Pancreas (tissue), 10 donors: ENCODE measurements at regions not wholly inside any gene's neighbourhood (a gene's known extent, or its start where the extent isn't known, plus 50 kb on each side); places are given as distances from the start of the nearest gene placed in this dataset.
A peak's percentile ranks its signal among the peaks of the same experiment; 100 is the strongest.

Source experiments
- ATAC-seq, 4 donors: fragments of 200-7000 bp; cut with Tn5 transposase; one replicate each; pipeline versions ENCODE4 v1.8.0 to v1.9.1; 2020; ENCODE audit warnings: mild to moderate bottlenecking in 4 of 4, moderate library complexity in 4 of 4
- DNase-seq, 6 donors: peaks; one replicate each; pipeline ENCODE4 v3.0.0-alpha.2; 2020
- FAIRE-seq: peaks from 2 replicates; lab custom pipeline; 2012; peaks lifted over from hg19 to GRCh38; lab: Jason Lieb, UNC
- H3K27ac ChIP-seq, 4 donors: fragments of 200-600 bp; sonication (generic); 1 replicate in 3 of 4; 2 replicates in 1 of 4; pipeline versions ENCODE4 v1.5.0 to v1.8.0; 2020
- H3K27me3 ChIP-seq, 4 donors: fragments of 200-600 bp; one replicate each; pipeline ENCODE4 v1.8.0; 2021
- H3K36me3 ChIP-seq, 3 donors: fragments of 200-600 bp; sonication (generic) in 1 of 3; one replicate each; pipeline versions ENCODE4 v1.5.0 to v1.8.0; 2020 to 2021
- H3K4me1 ChIP-seq, 3 donors: fragments of 200-600 bp; one replicate each; pipeline ENCODE4 v1.8.0; 2021
- H3K4me3 ChIP-seq, 4 donors: fragments of 200-600 bp; sonication (generic) in 2 of 4; one replicate each; pipeline versions ENCODE4 v1.5.0 to v1.8.0; 2020 to 2021
- H3K9me3 ChIP-seq, 4 donors: fragments of 200-600 bp; one replicate each; pipeline ENCODE4 v1.8.0; 2021
- CTCF ChIP-seq, 4 donors: fragments of 200-600 bp; sonication (generic) in 3 of 4; IDR thresholded peaks; one replicate each; pipeline versions ENCODE4 v1.5.0 to v1.8.0; 2021; ENCODE audit warnings: antibody characterized with exemption in 4 of 4
- WGBS, 2 donors: extraction: QIAGEN DNeasy Blood & Tissue Kit; methylation state at CpG; one replicate each; pipeline ENCODE4 v1.1.7; 2013; 5-methylcytosine and 5-hydroxymethylcytosine counted together
- intact Hi-C, 3 donors: fragments of 100-400 bp; cut with DNase I; formaldehyde crosslinking; loops; one replicate each; pipeline versions ENCODE4 v1.11.1 to v1.14.2; 2022
- donor health status: healthy with polysubstance abuse.
- donor health status: DM: no; HTN: no; CAD: no; lungs with moderate emphysema.
- donor health status: DM: no; HTN: no; CAD: no.
- donor health status: control.
- donor health status: control.
- donor health status: Bipolar disorder and iron deficiency.
- donor health status: DM: yes; HTN: yes; CAD: no.
- donor health status: DM: no; HTN: no; CAD: no.
- donor health status: DM: no; HTN: no; CAD: no.
- donor health status: DM: yes; HTN: yes; CAD: no.

GRCh38 chr4:1515156-1515555 is 108.9 kb upstream of the NKX1-1 start:
- H3K9me3 ChIP-seq, result no peaks in the 10 kb centered on the region
- ATAC-seq (no peak), DNase-seq (no peak), FAIRE-seq (no peak)
- H3K27ac ChIP-seq, result no peak overlapping the region
- H3K27me3 ChIP-seq, result no peaks in the 10 kb centered on the region
- no peaks in the 10 kb centered on the region for H3K36me3 ChIP-seq
- no peak for TF ChIP-seq CTCF (IDR thresholded peaks at IDR 0.05)
- H3K4me1 ChIP-seq, result no peaks in the 10 kb centered on the region
- H3K4me3 ChIP-seq, result no peak overlapping the region
- intact Hi-C loops, result loop anchor here in 1 of 3 donors (5.0 kb wide), 1 partner anchor 158 kb away; no protein-coding TSS in a partner anchor

- ATAC-seq (no peak), DNase-seq (no peak), FAIRE-seq (no peak)
- Histone ChIP-seq H3K4me1 (no peaks in the 10 kb centered on the region), H3K36me3 (no peaks in the 10 kb centered on the region), H3K27me3 (no peaks in the 10 kb centered on the region), H3K9me3 (no peaks in the 10 kb centered on the region), H3K27ac (no peak overlapping the region), H3K4me3 (no peak overlapping the region)
- no peak for TF ChIP-seq CTCF (IDR thresholded peaks at IDR 0.05)
- 67 to 92% methylated on average over 3 of the region's 3 CpGs for WGBS, 2 donors
- intact Hi-C loops, result loop anchor here in 2 of 3 donors (5.0 kb wide), 2 partner anchors 157 to 162 kb away; no protein-coding TSS in a partner anchor
Observed at GRCh38 chr4:1514612-1515011, 108.4 kb upstream of the NKX1-1 start.

- no peaks in the 10 kb centered on the region for H3K4me1 ChIP-seq
- no peaks in the 10 kb centered on the region for H3K9me3 ChIP-seq
- no peaks in the 10 kb centered on the region for H3K36me3 ChIP-seq
- ATAC-seq (no peak), DNase-seq (no peak), FAIRE-seq (no peak)
- no peak overlapping the region for H3K4me3 ChIP-seq
- WGBS, 2 donors, result 74 to 88% methylated on average over 4 of the region's 4 CpGs
- no peak overlapping the region for H3K27ac ChIP-seq
- TF ChIP-seq CTCF (IDR thresholded peaks at IDR 0.05), result no peak
- intact Hi-C loops, result loop anchor here in 1 of 3 donors (5.0 kb wide), 1 partner anchor 162 kb away; no protein-coding TSS in a partner anchor
- H3K27me3 ChIP-seq, result no peaks in the 10 kb centered on the region
Observed at GRCh38 chr4:1513936-1514483, 107.8 kb upstream of the NKX1-1 start.

GRCh38 chr4:1512738-1513660 is 106.8 kb upstream of the NKX1-1 start:
- intact Hi-C loops, result loop anchor here in 1 of 3 donors (5.0 kb wide), 1 partner anchor 161 kb away; no protein-coding TSS in a partner anchor
- H3K27me3 ChIP-seq, result no peaks in the 10 kb centered on the region

More at GRCh38 chr4:1512738-1513660, 106.8 kb upstream of the NKX1-1 start:
- WGBS, 2 donors, result 8 to 9% methylated on average over 62 to 78 of the region's 78 CpGs
- Histone ChIP-seq H3K9me3 (no peaks in the 10 kb centered on the region), H3K36me3 (no peaks in the 10 kb centered on the region), H3K27ac (no peak overlapping the region), H3K4me1 (no peaks in the 10 kb centered on the region), H3K4me3 (peak overlapping the region in 2 of 4 donors; percentile 21 to 38)
- FAIRE-seq (no peak), DNase-seq (peak in 5 of 6 donors; percentile 25 to 87 (median 65)), ATAC-seq (peak; percentile 85 to 92 (median 92))
- TF ChIP-seq CTCF (IDR thresholded peaks at IDR 0.05), result peak; percentile 26 to 67 (median 54)
